ENCODE measurements at regions not wholly inside any gene's neighbourhood (a gene's known extent, or its start where the extent isn't known, plus 50 kb on each side); places are given as distances from the start of the nearest gene placed in this dataset.
"Not testable (repeated sequence)": the region's sequence is repeated elsewhere in the genome, so short reads cannot be mapped to it uniquely, and the experiment has no call there.

GRCh38 chrX:115909017-115909416 lies 261.5 kb upstream of the AGTR2 start:
- DNase-seq (ENCODE audit: low read depth in 4 of 4, low spot score in 1 of 4), result no peak

- DNase-seq (ENCODE audit: low read depth in 4 of 4, low spot score in 1 of 4), result no peak
Measured at GRCh38 chrX:115911967-115912366, 258.6 kb upstream of the AGTR2 start.

- no peak for DNase-seq (ENCODE audit: low read depth in 4 of 4, low spot score in 1 of 4)
Measured at GRCh38 chrX:115912372-115912897, 258.1 kb upstream of the AGTR2 start.

- no peak for DNase-seq (ENCODE audit: low read depth in 4 of 4, low spot score in 1 of 4)
Measured at GRCh38 chrX:115913575-115913974, 257.0 kb upstream of the AGTR2 start.

- DNase-seq (ENCODE audit: low read depth in 4 of 4, low spot score in 1 of 4), result not testable (repeated sequence)
Measured at GRCh38 chrX:115915625-115916024, 254.9 kb upstream of the AGTR2 start.

- DNase-seq (ENCODE audit: low read depth in 4 of 4, low spot score in 1 of 4), result no peak
Measured at GRCh38 chrX:115929480-115929879, 241.1 kb upstream of the AGTR2 start.

- no peak for DNase-seq (ENCODE audit: low read depth in 4 of 4, low spot score in 1 of 4)
Measured at GRCh38 chrX:115936008-115936407, 234.5 kb upstream of the AGTR2 start.

GRCh38 chrX:115939070-115939469 lies 231.5 kb upstream of the AGTR2 start:
- DNase-seq (ENCODE audit: low read depth in 4 of 4, low spot score in 1 of 4), result no peak

- no peak for DNase-seq (ENCODE audit: low read depth in 4 of 4, low spot score in 1 of 4)
Measured at GRCh38 chrX:115939636-115940160, 230.8 kb upstream of the AGTR2 start.

GRCh38 chrX:115940348-115940747 lies 230.2 kb upstream of the AGTR2 start:
- no peak for DNase-seq (ENCODE audit: low read depth in 4 of 4, low spot score in 1 of 4)

GRCh38 chrX:115940888-115941332 lies 229.6 kb upstream of the AGTR2 start:
- DNase-seq (ENCODE audit: low read depth in 4 of 4, low spot score in 1 of 4), result peak in 1 of 4 experiments; percentile 13

GRCh38 chrX:115941388-115941787 lies 229.2 kb upstream of the AGTR2 start:
- no peak for DNase-seq (ENCODE audit: low read depth in 4 of 4, low spot score in 1 of 4)

GRCh38 chrX:115946059-115946458 lies 224.5 kb upstream of the AGTR2 start:
- no peak for DNase-seq (ENCODE audit: low read depth in 4 of 4, low spot score in 1 of 4)

GRCh38 chrX:115948018-115948923 lies 222.3 kb upstream of the AGTR2 start:
- DNase-seq (ENCODE audit: low read depth in 4 of 4, low spot score in 1 of 4), result no peak

- no peak for DNase-seq (ENCODE audit: low read depth in 4 of 4, low spot score in 1 of 4)
Measured at GRCh38 chrX:115949900-115950822, 220.4 kb upstream of the AGTR2 start.

- DNase-seq (ENCODE audit: low read depth in 4 of 4, low spot score in 1 of 4), result no peak
Measured at GRCh38 chrX:115952417-115953092, 218.0 kb upstream of the AGTR2 start.

- no peak for DNase-seq (ENCODE audit: low read depth in 4 of 4, low spot score in 1 of 4)
Measured at GRCh38 chrX:115957862-115958490, 212.6 kb upstream of the AGTR2 start.

GRCh38 chrX:115958687-115959359 lies 211.7 kb upstream of the AGTR2 start:
- no peak for DNase-seq (ENCODE audit: low read depth in 4 of 4, low spot score in 1 of 4)

- DNase-seq (ENCODE audit: low read depth in 4 of 4, low spot score in 1 of 4), result no peak
Measured at GRCh38 chrX:115960440-115961084, 210.0 kb upstream of the AGTR2 start.

Measured in stimulated activated CD4-positive, alpha-beta T cell treated with anti-CD3 and anti-CD28 coated beads, Interleukin-1b, Interleukin-23, amount 100 ng/mL, for 24 hours (primary cell).